GM10266 (cell line): ENCODE measurements at regions not wholly inside any gene's neighbourhood (a gene's known extent, or its start where the extent isn't known, plus 50 kb on each side); places are given as distances from the start of the nearest gene placed in this dataset.

ENCODE experiments used
- DNase-seq: peaks from one replicate; pipeline ENCODE4 v3.0.0; 2012; ENCODE audit errors: extremely low spot score
- CTCF ChIP-seq: IDR thresholded peaks from 2 replicates; pipeline ENCODE4 v1.5.1; 2012; ENCODE audit warnings: mild to moderate bottlenecking, low read depth; ENCODE audit not compliant: control insufficient read depth, insufficient read depth; ENCODE audit errors: missing control alignments

DNA sequence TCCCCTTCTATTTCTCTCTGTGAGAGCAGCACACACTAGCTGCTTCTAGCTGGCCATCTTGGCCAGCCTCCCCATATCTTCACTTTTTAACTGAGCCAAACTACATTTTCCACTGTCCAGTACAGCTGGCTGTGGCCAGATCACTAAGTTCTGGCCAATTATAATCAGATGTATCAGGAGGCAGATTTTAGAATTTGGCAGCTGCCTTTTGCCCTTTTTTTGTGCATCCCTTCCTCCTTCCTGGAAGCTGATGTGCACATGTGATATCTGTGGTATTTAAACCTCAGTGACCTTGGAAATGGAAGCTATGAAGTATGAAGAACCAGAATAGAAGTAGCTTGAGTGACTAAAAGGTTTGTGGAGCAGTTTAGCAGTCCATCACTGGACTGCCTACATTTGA, 49.8 kb upstream of the ANO6 start:
- DNase-seq = no peak
- no peak for TF ChIP-seq CTCF
